Epithelial cell of esophagus (primary cell): ENCODE measurements at regions not wholly inside any gene's neighbourhood (a gene's known extent, or its start where the extent isn't known, plus 50 kb on each side); places are given as distances from the start of the nearest gene placed in this dataset.
"Not testable (repeated sequence)": the region's sequence is repeated elsewhere in the genome, so short reads cannot be mapped to it uniquely, and the experiment has no call there.

ENCODE experiments used
- DNase-seq: peaks from one replicate; pipeline ENCODE4 v3.0.0; 2010; ENCODE audit warnings: low read depth
- H3K4me3 ChIP-seq: 2 replicates; pipeline ENCODE4 v1.5.1; 2011; ENCODE audit warnings: mild to moderate bottlenecking, low read length, control low read depth

GRCh38 chr16:16448423-16448822, 69.5 kb downstream of the NPIPA7 start:
- DNase-seq, H3K4me3 ChIP-seq: not testable (repeated sequence)

- DNase-seq = peak; percentile 64
- not testable (repeated sequence) for H3K4me3 ChIP-seq
These were observed 70.8 kb downstream of the NPIPA7 start for GRCh38 chr16:16449712-16450237.

GRCh38 chr16:16451721-16452410, 72.9 kb downstream of the NPIPA7 start:
- H3K4me3 ChIP-seq, DNase-seq: not testable (repeated sequence)

GRCh38 chr16:16458579-16458978, 79.6 kb downstream of the NPIPA7 start:
- not testable (repeated sequence) for DNase-seq, H3K4me3 ChIP-seq

GRCh38 chr16:16463792-16464191, 84.9 kb downstream of the NPIPA7 start:
- not testable (repeated sequence) for H3K4me3 ChIP-seq, DNase-seq

GRCh38 chr16:16488919-16489318, 110.0 kb downstream of the NPIPA7 start:
- not testable (repeated sequence) for DNase-seq, H3K4me3 ChIP-seq

- not testable (repeated sequence) for DNase-seq, H3K4me3 ChIP-seq
These were observed 110.5 kb downstream of the NPIPA7 start for GRCh38 chr16:16489466-16489865.

- H3K4me3 ChIP-seq, DNase-seq: not testable (repeated sequence)
These were observed 115.2 kb downstream of the NPIPA7 start for GRCh38 chr16:16494114-16494513.

- not testable (repeated sequence) for DNase-seq, H3K4me3 ChIP-seq
These were observed 116.1 kb downstream of the NPIPA7 start for GRCh38 chr16:16494998-16495397.

GRCh38 chr16:16499875-16500274, 120.9 kb downstream of the NPIPA7 start:
- not testable (repeated sequence) for DNase-seq, H3K4me3 ChIP-seq

- DNase-seq, H3K4me3 ChIP-seq: not testable (repeated sequence)
These were observed 128.1 kb downstream of the NPIPA7 start for GRCh38 chr16:16507041-16507440.

GRCh38 chr16:16508344-16508743, 129.4 kb downstream of the NPIPA7 start:
- not testable (repeated sequence) for DNase-seq, H3K4me3 ChIP-seq

- DNase-seq, H3K4me3 ChIP-seq: not testable (repeated sequence)
These were observed 140.5 kb downstream of the NPIPA7 start for GRCh38 chr16:16519395-16519794.

GRCh38 chr16:16521239-16522002, 142.5 kb downstream of the NPIPA7 start:
- H3K4me3 ChIP-seq, DNase-seq: not testable (repeated sequence)

- not testable (repeated sequence) for DNase-seq, H3K4me3 ChIP-seq
These were observed 148.1 kb downstream of the NPIPA7 start for GRCh38 chr16:16526998-16527397.

- not testable (repeated sequence) for H3K4me3 ChIP-seq, DNase-seq
These were observed 151.8 kb downstream of the NPIPA7 start for GRCh38 chr16:16530744-16531143.

GRCh38 chr16:16535565-16535964, 156.6 kb downstream of the NPIPA7 start:
- not testable (repeated sequence) for H3K4me3 ChIP-seq, DNase-seq

GRCh38 chr16:16536151-16536550, 157.2 kb downstream of the NPIPA7 start:
- not testable (repeated sequence) for H3K4me3 ChIP-seq, DNase-seq

GRCh38 chr16:16549710-16550109, 170.8 kb downstream of the NPIPA7 start:
- DNase-seq = not testable (repeated sequence)

GRCh38 chr16:16550824-16551223, 171.9 kb downstream of the NPIPA7 start:
- not testable (repeated sequence) for DNase-seq, H3K4me3 ChIP-seq

More at GRCh38 chr16:16549710-16550109, 170.8 kb downstream of the NPIPA7 start:
- not testable (repeated sequence) for H3K4me3 ChIP-seq
